HT-29 (cell line): ENCODE measurements at regions not wholly inside any gene's neighbourhood (a gene's known extent, or its start where the extent isn't known, plus 50 kb on each side); places are given as distances from the start of the nearest gene placed in this dataset.
"Not testable (repeated sequence)": the region's sequence is repeated elsewhere in the genome, so short reads cannot be mapped to it uniquely, and the experiment has no call there.

Experiments used
- DNase-seq: peaks from one replicate; pipeline ENCODE4 v3.0.0-alpha.2; 2015; ENCODE audit warnings: low spot score

GRCh38 chr7:4319280-4319679 lies 362.8 kb upstream of the FOXK1 start:
- no peak for DNase-seq

- no peak for DNase-seq
Measured at GRCh38 chr7:4325732-4326131, 356.4 kb upstream of the FOXK1 start.

- no peak for DNase-seq
Measured at GRCh38 chr7:4331711-4332110, 350.4 kb upstream of the FOXK1 start.

GRCh38 chr7:4338556-4338955 lies 343.5 kb upstream of the FOXK1 start:
- DNase-seq, result no peak

GRCh38 chr7:4343272-4344247 lies 338.5 kb upstream of the FOXK1 start:
- no peak for DNase-seq

- DNase-seq, result no peak
Measured at GRCh38 chr7:4345004-4345403, 337.1 kb upstream of the FOXK1 start.

- no peak for DNase-seq
Measured at GRCh38 chr7:4352069-4352468, 330.0 kb upstream of the FOXK1 start.

- DNase-seq, result no peak
Measured at GRCh38 chr7:4361774-4362173, 320.3 kb upstream of the FOXK1 start.

- no peak for DNase-seq
Measured at GRCh38 chr7:4383584-4383983, 298.5 kb upstream of the FOXK1 start.

GRCh38 chr7:4386190-4386589 lies 295.9 kb upstream of the FOXK1 start:
- DNase-seq, result peak; percentile 4

- not testable (repeated sequence) for DNase-seq
Measured at GRCh38 chr7:4391103-4391502, 291.0 kb upstream of the FOXK1 start.

- DNase-seq, result no peak
Measured at GRCh38 chr7:4394736-4395135, 287.4 kb upstream of the FOXK1 start.

GRCh38 chr7:4399121-4399520 lies 283.0 kb upstream of the FOXK1 start:
- no peak for DNase-seq

- no peak for DNase-seq
Measured at GRCh38 chr7:4399596-4399995, 282.5 kb upstream of the FOXK1 start.

GRCh38 chr7:4406288-4407058 lies 275.6 kb upstream of the FOXK1 start:
- DNase-seq, result peak; percentile 9

GRCh38 chr7:4409946-4410345 lies 272.1 kb upstream of the FOXK1 start:
- DNase-seq, result no peak

GRCh38 chr7:4416396-4417056 lies 265.6 kb upstream of the FOXK1 start:
- peak; percentile 61 for DNase-seq

GRCh38 chr7:4428526-4428925 lies 253.6 kb upstream of the FOXK1 start:
- DNase-seq, result no peak

GRCh38 chr7:4430227-4430626 lies 251.9 kb upstream of the FOXK1 start:
- DNase-seq, result no peak

- DNase-seq, result no peak
Measured at GRCh38 chr7:4434306-4434705, 247.8 kb upstream of the FOXK1 start.

GRCh38 chr7:4436361-4436895 lies 245.7 kb upstream of the FOXK1 start:
- no peak for DNase-seq

- no peak for DNase-seq
Measured at GRCh38 chr7:4436936-4437335, 245.2 kb upstream of the FOXK1 start.
